ENCODE measurements at regions not wholly inside any gene's neighbourhood (a gene's known extent, or its start where the extent isn't known, plus 50 kb on each side); places are given as distances from the start of the nearest gene placed in this dataset.

GRCh38 chr2:13462464-13462863 is 745.7 kb downstream of the TRIB2 start:
- H3K4me3 ChIP-seq (replicated peaks in 1 of 3; ENCODE audit: insufficient read depth in 1 of 3, low read depth in 1 of 3, low read length in 3 of 3): no peak overlapping the region
- no TSS peak for BruUV-seq (replicated peaks)
- H3K36me3 ChIP-seq (ENCODE audit: control insufficient read depth in 2 of 2, extremely low read depth in 1 of 2, insufficient read depth in 2 of 2, low read length in 2 of 2): no peaks in the 10 kb centered on the region
- ChIA-PET POLR2A (no interaction called here), CTCF (no interaction called here)
- no peak for TF ChIP-seq JUN (IDR thresholded peaks at IDR 0.05; ENCODE audit: borderline replicate concordance, insufficient read depth, insufficient read length, low read depth)
- TF ChIP-seq CTCF (IDR thresholded peaks at IDR 0.05; ENCODE audit: extremely low read depth in 1 of 2, insufficient read depth in 1 of 2, low read depth in 1 of 2, low read length in 2 of 2): no peak
- no peak for TF ChIP-seq FOS (IDR thresholded peaks at IDR 0.05; ENCODE audit: borderline replicate concordance, insufficient read depth, low read length)
- no peak for TF ChIP-seq MYC (IDR thresholded peaks at IDR 0.05; ENCODE audit: low read depth, low read length)
- TF ChIP-seq, protein P1, sequence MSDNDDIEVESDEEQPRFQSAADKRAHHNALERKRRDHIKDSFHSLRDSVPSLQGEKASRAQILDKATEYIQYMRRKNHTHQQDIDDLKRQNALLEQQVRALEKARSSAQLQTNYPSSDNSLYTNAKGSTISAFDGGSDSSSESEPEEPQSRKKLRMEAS (IDR thresholded peaks at IDR 0.05; ENCODE audit: insufficient read depth, insufficient read length): no peak
- TF ChIP-seq GATA2 (IDR thresholded peaks at IDR 0.05; ENCODE audit: insufficient read depth, insufficient read length, low read depth, low read length): no peak
- no peak for TF ChIP-seq POLR2A (IDR thresholded peaks at IDR 0.05; ENCODE audit: low read depth, low read length)
- no peak for TF ChIP-seq POLR2AphosphoS5 (IDR thresholded peaks at IDR 0.05; ENCODE audit: insufficient read depth, low read depth, low read length)
- TF ChIP-seq EZH2 (IDR thresholded peaks at IDR 0.05; ENCODE audit: borderline replicate concordance, low read depth, low read length, severe bottlenecking): no peak
- no peaks in the 10 kb centered on the region for H3K27me3 ChIP-seq (ENCODE audit: control insufficient read depth in 2 of 2, insufficient read depth in 2 of 2, low read length in 2 of 2)
- no peaks in the 10 kb centered on the region for H3K4me1 ChIP-seq (ENCODE audit: control insufficient read depth, extremely low read depth, insufficient read depth, low read length)
- H3K27ac ChIP-seq (ENCODE audit: insufficient read depth, low read depth, low read length): no peak overlapping the region
- H4K20me1 ChIP-seq (replicated peaks; ENCODE audit: control insufficient read depth, extremely low read depth, insufficient read depth, low read length): no peaks in the 10 kb centered on the region
- no peak overlapping the region for H2AFZ ChIP-seq (ENCODE audit: low read depth, low read length)
- peaks cover 2% of the 10 kb centered on the region for H3K9me3 ChIP-seq (replicated peaks; ENCODE audit: control insufficient read depth, insufficient read depth, low read length)
- dilution Hi-C loops (cut with MboI; ENCODE audit: extremely low pct_ligation_motif_present, low sequenced_read_pairs): no loop called here
- H3K4me2 ChIP-seq (ENCODE audit: insufficient read depth, low read length): no peak overlapping the region
- DNase-seq (ENCODE audit: low read depth, low spot score): no peak
- intact Hi-C loops (cut with micrococcal nuclease): no loop called here
- H3K79me2 ChIP-seq (ENCODE audit: control insufficient read depth, insufficient read depth, low read length): no peaks in the 10 kb centered on the region
- H3K9ac ChIP-seq (replicated peaks; ENCODE audit: extremely low read depth, insufficient read depth, low read length): no peak overlapping the region
- FAIRE-seq: no peak
- no peaks in the 10 kb centered on the region for H3K9me1 ChIP-seq (replicated peaks; ENCODE audit: control insufficient read depth, extremely low read depth, insufficient read depth, low read length)

All from endothelial cell of umbilical vein (primary cell).